ENCODE measurements at regions not wholly inside any gene's neighbourhood (a gene's known extent, or its start where the extent isn't known, plus 50 kb on each side); places are given as distances from the start of the nearest gene placed in this dataset.

- no peaks in the 10 kb centered on the region for H3K36me3 ChIP-seq (ENCODE audit: control insufficient read depth in 2 of 4, insufficient read depth in 4 of 4, low read length in 3 of 4)
- no peak overlapping the region for H3K4ac ChIP-seq (replicated peaks; ENCODE audit: insufficient read length, low read depth, low read length)
- H2BK120ac ChIP-seq (replicated peaks; ENCODE audit: low read depth, low read length): no peak overlapping the region
- 0 out of 2 replicates have a peak overlapping the region, but pooled peaks have one; percentile 34 for H2BK20ac ChIP-seq (ENCODE audit: low read length)
- H3K27me3 ChIP-seq (replicated peaks in 1 of 4; ENCODE audit: control insufficient read depth in 3 of 4, extremely low read depth in 1 of 4, insufficient read depth in 3 of 4, low read length in 3 of 4): no peaks in the 10 kb centered on the region; a peak in 1 of 7 replicates
- no peak overlapping the region for H3K18ac ChIP-seq (ENCODE audit: extremely low read depth, low read length)
- H2BK5ac ChIP-seq (ENCODE audit: low read depth, low read length): no peak overlapping the region
- DNase-seq (ENCODE audit: low read depth in 1 of 2, low spot score in 2 of 2): no peak
- no peak overlapping the region for H3K23ac ChIP-seq (ENCODE audit: insufficient read length)
- no peak overlapping the region for H4K5ac ChIP-seq (ENCODE audit: insufficient read length, low read depth, low read length)
- POLR2A ChIA-PET (ENCODE audit: partially characterized antibody): no interaction called here
- H4K91ac ChIP-seq (replicated peaks; ENCODE audit: insufficient read length, low read length): no peak overlapping the region
- H3K4me2 ChIP-seq (ENCODE audit: insufficient read depth in 1 of 2, low read depth in 2 of 2, low read length in 2 of 2): no peak overlapping the region
- H3K79me1 ChIP-seq (ENCODE audit: low read depth, low read length): no peaks in the 10 kb centered on the region
- no peak overlapping the region for H2BK12ac ChIP-seq (ENCODE audit: low read depth, low read length)
- no peak overlapping the region for H3K56ac ChIP-seq (replicated peaks; ENCODE audit: insufficient read length, low read depth, low read length)
- no peak for FAIRE-seq
- H4K8ac ChIP-seq (ENCODE audit: extremely low read depth, insufficient read depth, low read length): no peak overlapping the region
- no peaks in the 10 kb centered on the region for H3K79me2 ChIP-seq (ENCODE audit: control insufficient read depth in 1 of 2, insufficient read depth in 2 of 2, low read length in 2 of 2)
- CTCF ChIA-PET (ENCODE audit: partially characterized antibody): interaction anchor here (1.0 to 1.5 kb wide), 3 partner anchors 19 to 294 kb away, joined by 3 read pairs; no protein-coding TSS in a partner anchor
- no peak overlapping the region for H3K27ac ChIP-seq (ENCODE audit: low read depth, low read length)
- H3K9ac ChIP-seq (replicated peaks in 1 of 4; ENCODE audit: extremely low read depth in 1 of 4, low read depth in 3 of 4, low read length in 3 of 4): no peak overlapping the region
- 0 out of 2 replicates have a peak, but pooled peaks cover 2% of the 10 kb centered on the region for H3K23me2 ChIP-seq (ENCODE audit: low read depth, low read length)
- no peaks in the 10 kb centered on the region for H3K9me3 ChIP-seq (ENCODE audit: insufficient read depth in 2 of 2, low read depth in 1 of 2, low read length in 1 of 2)
- no peak overlapping the region for H2BK15ac ChIP-seq (ENCODE audit: low read length)
- H2AK5ac ChIP-seq (ENCODE audit: low read depth, low read length): no peak overlapping the region
- H3K4me1 ChIP-seq (replicated peaks in 1 of 4; ENCODE audit: control insufficient read depth in 3 of 4, insufficient read depth in 4 of 4, low read length in 3 of 4): peaks cover 0 to 9% (median 7%) of the 10 kb centered on the region in 4 experiments; a peak in 4 of 7 replicates
- no peak overlapping the region for H3K14ac ChIP-seq (ENCODE audit: insufficient read length)
- no peaks in the 10 kb centered on the region for H4K20me1 ChIP-seq (replicated peaks in 1 of 2; ENCODE audit: control insufficient read depth in 1 of 2, insufficient read depth in 2 of 2, low read length in 2 of 2)
- no peak overlapping the region for H3K4me3 ChIP-seq (ENCODE audit: extremely low read depth in 1 of 4, insufficient read depth in 2 of 4, low read depth in 3 of 4, low read length in 4 of 4)
- H2AFZ ChIP-seq (ENCODE audit: low read length): no peak overlapping the region
- WGBS, 2 experiments (ENCODE audit: extremely low coverage in 1 of 2, insufficient coverage in 1 of 2, insufficient read length in 1 of 2, insufficient replicate concordance in 2 of 2, low coverage in 1 of 2, low lambda C conversion rate in 2 of 2, missing lambda C conversion rate in 1 of 2): 83% methylated on average over 1 of the region's 1 CpG; no CpG with 5 or more reads in 1 of the 2 experiments
- no peak for TF ChIP-seq BRCA1 (IDR thresholded peaks at IDR 0.05; ENCODE audit: low read depth, low read length)
- TF ChIP-seq SIRT6 (IDR thresholded peaks at IDR 0.05; ENCODE audit: low read length): no peak
- no peak for TF ChIP-seq SAP30 (IDR thresholded peaks at IDR 0.05; ENCODE audit: insufficient read depth, insufficient replicate concordance, low read length)
- no peak for TF ChIP-seq SIN3A (conservative IDR thresholded peaks at IDR 0.05 in 1 of 2, IDR thresholded peaks at IDR 0.05 in 1 of 2; ENCODE audit: low read depth in 1 of 2, low read length in 2 of 2)
- TF ChIP-seq HDAC2 (IDR thresholded peaks at IDR 0.05; ENCODE audit: borderline replicate concordance in 1 of 2, low read depth in 2 of 2, low read length in 2 of 2): no peak
- no peak for TF ChIP-seq SUZ12 (IDR thresholded peaks at IDR 0.05; ENCODE audit: low read length)
- TF ChIP-seq JUN (IDR thresholded peaks at IDR 0.05; ENCODE audit: low read depth, low read length): no peak
- no peak for TF ChIP-seq EZH2 (IDR thresholded peaks at IDR 0.05; ENCODE audit: low read depth, low read length, severe bottlenecking)
- no peak for TF ChIP-seq ASH2L (IDR thresholded peaks at IDR 0.05; ENCODE audit: low read length)
- no peak for TF ChIP-seq POLR2AphosphoS5 (IDR thresholded peaks at IDR 0.05; ENCODE audit: low read depth, low read length)
- no peak for TF ChIP-seq ATF3 (IDR thresholded peaks at IDR 0.05; ENCODE audit: insufficient read depth, low read depth, low read length)
Measured at GRCh38 chr10:94211169-94211510, 151.6 kb downstream of the NOC3L start.

Measured in H1 (cell line).